DOHH2 (cell line): ENCODE measurements at regions not wholly inside any gene's neighbourhood (a gene's known extent, or its start where the extent isn't known, plus 50 kb on each side); places are given as distances from the start of the nearest gene placed in this dataset.

Source experiments
- EZH2phosphoT487 ChIP-seq: fragments of 200-600 bp; sonication (generic); IDR thresholded peaks from 2 replicates; pipeline ENCODE4 v1.6.1; 2017; ENCODE audit warnings: borderline replicate concordance, mild to moderate bottlenecking, antibody characterized with exemption, low read length, moderate library complexity, mixed read lengths
- TF ChIP-seq, protein P1 (sequence below): fragments of 200-600 bp; sonication (generic); IDR thresholded peaks from one replicate; pipeline ENCODE4 v1.5.1; 2014; ENCODE audit warnings: antibody characterized with exemption, mild to moderate bottlenecking, low read depth, low read length; ENCODE audit not compliant: poor library complexity, severe bottlenecking

DNA sequence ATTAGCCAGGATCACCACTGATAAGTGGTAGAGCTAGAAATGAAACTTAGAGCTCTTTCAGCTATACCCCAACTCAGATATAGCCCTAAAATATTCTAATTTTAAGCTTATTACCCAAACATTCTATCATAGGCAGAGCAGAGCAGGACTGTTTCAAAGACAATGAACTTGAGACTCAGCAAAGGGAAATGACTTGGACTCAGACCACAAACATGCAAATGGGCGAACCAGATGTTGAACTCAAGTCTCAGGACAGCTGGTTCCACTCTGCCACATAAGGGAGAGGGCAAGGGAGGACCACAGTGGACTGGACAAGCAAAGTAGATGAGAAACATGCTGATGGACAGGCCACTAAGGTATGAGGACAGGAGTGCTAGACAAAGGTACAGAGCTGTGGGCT is 315.3 kb downstream of the OMA1 start:
- TF ChIP-seq, protein P1, sequence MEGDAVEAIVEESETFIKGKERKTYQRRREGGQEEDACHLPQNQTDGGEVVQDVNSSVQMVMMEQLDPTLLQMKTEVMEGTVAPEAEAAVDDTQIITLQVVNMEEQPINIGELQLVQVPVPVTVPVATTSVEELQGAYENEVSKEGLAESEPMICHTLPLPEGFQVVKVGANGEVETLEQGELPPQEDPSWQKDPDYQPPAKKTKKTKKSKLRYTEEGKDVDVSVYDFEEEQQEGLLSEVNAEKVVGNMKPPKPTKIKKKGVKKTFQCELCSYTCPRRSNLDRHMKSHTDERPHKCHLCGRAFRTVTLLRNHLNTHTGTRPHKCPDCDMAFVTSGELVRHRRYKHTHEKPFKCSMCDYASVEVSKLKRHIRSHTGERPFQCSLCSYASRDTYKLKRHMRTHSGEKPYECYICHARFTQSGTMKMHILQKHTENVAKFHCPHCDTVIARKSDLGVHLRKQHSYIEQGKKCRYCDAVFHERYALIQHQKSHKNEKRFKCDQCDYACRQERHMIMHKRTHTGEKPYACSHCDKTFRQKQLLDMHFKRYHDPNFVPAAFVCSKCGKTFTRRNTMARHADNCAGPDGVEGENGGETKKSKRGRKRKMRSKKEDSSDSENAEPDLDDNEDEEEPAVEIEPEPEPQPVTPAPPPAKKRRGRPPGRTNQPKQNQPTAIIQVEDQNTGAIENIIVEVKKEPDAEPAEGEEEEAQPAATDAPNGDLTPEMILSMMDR = no peak
- TF ChIP-seq EZH2phosphoT487 = no peak
